NCI-H2107 (cell line): ENCODE measurements at regions not wholly inside any gene's neighbourhood (a gene's known extent, or its start where the extent isn't known, plus 50 kb on each side); places are given as distances from the start of the nearest gene placed in this dataset.
"Not testable (repeated sequence)": the region's sequence is repeated elsewhere in the genome, so short reads cannot be mapped to it uniquely, and the experiment has no call there.

ENCODE experiments used
- DNase-seq: peaks from one replicate; lab custom pipeline; 2025; lab: John Stamatoyannopoulos, UW

- no peak for DNase-seq
These were observed 280.0 kb upstream of the NRG3 start for GRCh38 chr10:81594991-81595390.

- no peak for DNase-seq
These were observed 274.8 kb upstream of the NRG3 start for GRCh38 chr10:81600185-81600584.

GRCh38 chr10:81603106-81603620, 271.8 kb upstream of the NRG3 start:
- DNase-seq: no peak

GRCh38 chr10:81644485-81644884, 230.5 kb upstream of the NRG3 start:
- DNase-seq: not testable (repeated sequence)

- DNase-seq: no peak
These were observed 219.0 kb upstream of the NRG3 start for GRCh38 chr10:81655986-81656385.

DNA sequence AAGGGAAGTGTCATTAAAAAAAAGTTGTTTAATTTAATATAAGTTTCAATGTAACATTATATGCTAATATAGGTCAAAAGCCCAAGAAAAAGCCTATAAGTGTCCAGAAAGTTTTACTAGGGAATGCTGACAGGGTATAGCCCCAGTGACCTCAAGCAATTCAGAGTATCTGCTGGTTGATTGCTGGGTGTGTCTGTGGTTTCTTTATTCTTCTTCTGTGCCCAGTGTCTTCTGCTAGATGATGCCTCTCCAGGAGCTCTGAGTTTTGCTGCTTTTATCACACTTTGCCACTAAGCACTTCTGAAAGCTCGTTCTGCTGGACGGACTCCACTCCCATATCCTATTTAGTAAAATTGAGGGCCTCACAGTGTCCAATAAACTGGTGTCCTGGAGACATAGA, 212.2 kb upstream of the NRG3 start:
- DNase-seq: no peak

DNA sequence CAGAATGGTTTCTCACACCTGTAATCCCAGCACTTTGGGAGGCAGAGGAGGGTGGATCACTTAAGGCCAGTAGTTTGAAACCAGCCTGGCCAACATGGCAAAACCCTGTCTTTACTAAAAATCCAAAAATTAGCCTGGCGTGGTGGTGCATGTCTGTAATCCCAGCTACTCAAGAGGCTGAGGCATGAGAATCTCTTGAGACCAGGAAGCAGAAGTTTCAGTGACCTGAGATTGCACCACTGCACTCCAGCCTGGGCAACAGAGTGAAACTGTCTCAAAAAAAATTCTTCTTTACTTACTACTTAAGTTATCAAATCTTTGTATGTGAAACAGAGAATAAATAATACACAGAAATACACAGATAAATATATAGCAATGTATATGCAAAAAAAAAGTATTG, 210.2 kb upstream of the NRG3 start:
- not testable (repeated sequence) for DNase-seq

- no peak for DNase-seq
These were observed 200.1 kb upstream of the NRG3 start for GRCh38 chr10:81674941-81675340.

GRCh38 chr10:81679291-81679690, 195.7 kb upstream of the NRG3 start:
- no peak for DNase-seq

GRCh38 chr10:81680359-81680758, 194.6 kb upstream of the NRG3 start:
- DNase-seq: no peak

DNA sequence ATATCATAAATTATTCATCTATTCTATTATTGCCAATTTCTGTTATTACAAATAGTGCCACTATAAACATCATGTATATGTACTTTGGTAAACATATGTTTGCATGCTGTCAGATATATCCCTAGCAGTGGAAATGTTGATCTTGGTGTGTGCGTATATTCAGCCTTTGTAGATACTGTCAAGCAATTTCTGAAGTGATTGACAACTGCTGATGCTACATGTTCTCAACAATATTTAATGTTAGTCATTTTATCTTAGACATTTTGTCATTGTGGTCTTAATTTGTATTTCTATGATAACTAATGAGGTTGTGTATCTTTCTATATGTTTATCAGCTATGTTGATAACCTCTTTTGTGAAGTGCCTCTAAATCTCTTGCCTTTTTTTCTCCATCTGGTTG, 186.5 kb upstream of the NRG3 start:
- DNase-seq: no peak

- no peak for DNase-seq
These were observed 178.2 kb upstream of the NRG3 start for GRCh38 chr10:81696609-81697388.

GRCh38 chr10:81704596-81704995, 170.4 kb upstream of the NRG3 start:
- no peak for DNase-seq

- no peak for DNase-seq
These were observed 166.6 kb upstream of the NRG3 start for GRCh38 chr10:81708416-81708815.

GRCh38 chr10:81708929-81709328, 166.1 kb upstream of the NRG3 start:
- DNase-seq: no peak

GRCh38 chr10:81722399-81722798, 152.6 kb upstream of the NRG3 start:
- no peak for DNase-seq

GRCh38 chr10:81724431-81724830, 150.6 kb upstream of the NRG3 start:
- no peak for DNase-seq

DNA sequence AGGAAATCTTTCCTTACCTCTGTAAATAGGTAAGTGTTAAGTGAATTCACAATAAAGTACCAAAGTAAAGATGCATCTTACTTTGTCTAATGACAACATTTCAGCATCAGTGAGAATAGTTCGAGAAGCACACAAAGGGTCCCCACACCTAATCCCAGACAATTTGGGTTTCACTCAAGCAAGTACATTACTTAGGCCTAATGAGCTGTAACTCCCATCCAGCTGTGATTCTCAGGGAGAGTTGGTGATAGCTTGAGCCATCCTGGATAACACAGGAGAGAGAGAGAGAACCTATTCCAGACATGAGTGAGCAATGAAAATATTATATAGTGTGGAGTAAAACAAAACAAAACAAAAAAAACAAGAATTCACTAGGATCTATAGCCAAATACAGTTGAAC, 149.1 kb upstream of the NRG3 start:
- no peak for DNase-seq

- DNase-seq: no peak
These were observed 146.3 kb upstream of the NRG3 start for GRCh38 chr10:81728692-81729091.

- no peak for DNase-seq
These were observed 144.1 kb upstream of the NRG3 start for GRCh38 chr10:81730891-81731290.

DNA sequence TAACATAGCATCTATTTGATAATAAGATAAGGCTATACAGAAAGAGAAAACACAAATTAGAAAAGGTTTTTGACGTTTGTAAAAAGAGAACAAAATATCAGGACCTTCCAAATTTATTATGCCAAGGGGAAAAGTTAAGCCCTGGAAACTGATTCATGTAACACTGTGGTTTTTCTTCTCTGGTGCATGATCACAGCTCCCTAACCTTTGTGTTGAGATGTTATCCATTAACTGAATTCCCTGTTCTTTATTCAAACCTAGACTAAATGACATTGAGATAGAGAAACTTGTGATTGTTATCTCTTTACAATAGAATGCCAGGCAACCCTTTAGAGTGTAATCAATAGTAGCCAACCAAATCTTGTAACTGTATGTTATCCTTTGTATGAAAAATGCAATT, 141.5 kb upstream of the NRG3 start:
- DNase-seq: no peak

GRCh38 chr10:81735167-81735566, 139.8 kb upstream of the NRG3 start:
- DNase-seq: not testable (repeated sequence)

GRCh38 chr10:81759111-81759510, 115.9 kb upstream of the NRG3 start:
- no peak for DNase-seq

DNA sequence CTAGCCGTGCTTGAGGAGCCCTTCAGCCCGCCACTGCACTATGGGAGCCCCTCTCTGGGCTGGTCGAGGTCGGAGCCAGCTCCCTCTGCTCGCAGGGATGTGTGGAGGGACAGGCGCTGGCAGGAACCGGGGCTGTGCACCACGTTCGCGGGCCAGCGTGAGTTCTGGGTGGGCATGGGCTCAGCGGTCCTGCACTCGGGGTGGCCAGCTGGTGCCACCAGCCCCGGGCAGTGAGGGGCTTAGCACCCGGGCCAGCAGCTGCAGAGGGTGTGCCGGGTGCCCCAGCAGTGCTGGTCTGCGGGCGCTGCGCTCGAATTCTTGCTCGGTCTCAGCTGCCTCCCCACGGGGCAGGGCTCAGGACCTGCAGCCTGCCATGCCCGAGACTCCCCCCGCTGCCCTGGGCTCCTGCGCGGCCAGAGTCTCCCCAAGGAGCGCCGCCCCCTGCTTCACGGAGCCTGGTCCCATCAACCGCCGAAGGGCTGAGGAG, 90.8 kb upstream of the NRG3 start:
- no peak for DNase-seq
